Tibial artery (tissue), 4 donors: ENCODE measurements at regions not wholly inside any gene's neighbourhood (a gene's known extent, or its start where the extent isn't known, plus 50 kb on each side); places are given as distances from the start of the nearest gene placed in this dataset.

ENCODE experiments used
- DNase-seq, 2 donors: peaks; one replicate each; pipeline ENCODE4 v3.0.0-alpha.2; 2019
- H3K27ac ChIP-seq, 2 donors: fragments of 200-600 bp; sonication (generic) in 1 of 2; 1 replicate in 1 of 2; 2 replicates in 1 of 2; pipeline ENCODE4 v1.5.1; 2018 to 2019; ENCODE audit warnings: mild to moderate bottlenecking in 1 of 2
- H3K27me3 ChIP-seq, 2 donors: fragments of 200-600 bp; sonication (generic) in 1 of 2; one replicate each; pipeline versions ENCODE4 v1.5.1 to v1.6.0; 2016 to 2019
- H3K36me3 ChIP-seq, 3 donors: fragments of 200-600 bp; sonication (generic) in 2 of 3; one replicate each; pipeline ENCODE4 v1.5.1; 2016 to 2019; ENCODE audit warnings: mild to moderate bottlenecking in 2 of 3
- H3K4me1 ChIP-seq, 4 donors: fragments of 200-600 bp; sonication (generic) in 2 of 4; 1 replicate in 3 of 4; 2 replicates in 1 of 4; pipeline ENCODE4 v1.5.1; 2016 to 2019
- H3K4me3 ChIP-seq, 2 donors: fragments of 200-600 bp; sonication (generic) in 1 of 2; 1 replicate in 1 of 2; 2 replicates in 1 of 2; pipeline ENCODE4 v1.5.1; 2018 to 2019; ENCODE audit warnings: mild to moderate bottlenecking in 2 of 2
- H3K9me3 ChIP-seq, 3 donors: fragments of 200-600 bp; sonication (generic) in 1 of 3; one replicate each; pipeline ENCODE4 v1.5.1; 2016 to 2019
- CTCF ChIP-seq, 2 experiments: fragments of 200-600 bp in 1 of 2; fragments of 450-650 bp in 1 of 2; IDR thresholded peaks; one replicate each; pipeline ENCODE4 v1.5.1; 2017 to 2019; ENCODE audit warnings: antibody characterized with exemption in 2 of 2, mild to moderate bottlenecking in 1 of 2, moderate library complexity in 1 of 2
- intact Hi-C: fragments of 100-400 bp; cut with DNase I; formaldehyde crosslinking; loops from one replicate; pipeline ENCODE4 v1.15.0; 2023; ENCODE audit warnings: low total_unique reads

GRCh38 chr2:239677453-239678185 is 276.8 kb upstream of the HDAC4 start:
- Histone ChIP-seq H3K27me3 (peaks cover 0 to 10% of the 10 kb centered on the region in 2 donors), H3K36me3 (no peaks in the 10 kb centered on the region), H3K4me1 (no peaks in the 10 kb centered on the region), H3K27ac (no peak overlapping the region), H3K4me3 (no peak overlapping the region), H3K9me3 (peaks cover 0 to 5% (median 4%) of the 10 kb centered on the region in 3 donors)
- peak in 1 of 2 donors; percentile 56 for DNase-seq
- TF ChIP-seq CTCF (IDR thresholded peaks at IDR 0.05), result no peak
- intact Hi-C loops, result no loop called here

- H3K36me3 ChIP-seq, result no peaks in the 10 kb centered on the region
- intact Hi-C loops, result no loop called here
- H3K4me1 ChIP-seq, result no peaks in the 10 kb centered on the region
- H3K27ac ChIP-seq, result no peak overlapping the region
- DNase-seq, result peak in 1 of 2 donors; percentile 49
- no peaks in the 10 kb centered on the region for H3K9me3 ChIP-seq
- TF ChIP-seq CTCF (IDR thresholded peaks at IDR 0.05), result no peak
- no peak overlapping the region for H3K4me3 ChIP-seq
- peaks cover 0 to 10% of the 10 kb centered on the region in 2 donors for H3K27me3 ChIP-seq
Measured at GRCh38 chr2:239676716-239677452, 276.1 kb upstream of the HDAC4 start.

GRCh38 chr2:239675826-239676715 is 275.3 kb upstream of the HDAC4 start:
- Histone ChIP-seq H3K4me3 (no peak overlapping the region), H3K9me3 (no peaks in the 10 kb centered on the region), H3K36me3 (no peaks in the 10 kb centered on the region), H3K27me3 (peaks cover 0 to 10% of the 10 kb centered on the region in 2 donors), H3K27ac (no peak overlapping the region), H3K4me1 (no peaks in the 10 kb centered on the region)
- no peak for TF ChIP-seq CTCF (IDR thresholded peaks at IDR 0.05)
- intact Hi-C loops, result no loop called here
- peak in 1 of 2 donors; percentile 49 for DNase-seq

- H3K4me1 ChIP-seq, result no peaks in the 10 kb centered on the region
- intact Hi-C loops, result no loop called here
- no peak overlapping the region for H3K4me3 ChIP-seq
- H3K27me3 ChIP-seq, result peaks cover 0 to 10% of the 10 kb centered on the region in 2 donors
- no peaks in the 10 kb centered on the region for H3K9me3 ChIP-seq
- no peak overlapping the region for H3K27ac ChIP-seq
- peak in 1 of 2 donors; percentile 7 for DNase-seq
- no peaks in the 10 kb centered on the region for H3K36me3 ChIP-seq
- no peak for TF ChIP-seq CTCF (IDR thresholded peaks at IDR 0.05)
Measured at GRCh38 chr2:239674981-239675825, 274.4 kb upstream of the HDAC4 start.
